ENCODE measurements at regions not wholly inside any gene's neighbourhood (a gene's known extent, or its start where the extent isn't known, plus 50 kb on each side); places are given as distances from the start of the nearest gene placed in this dataset.
"Not testable (repeated sequence)": the region's sequence is repeated elsewhere in the genome, so short reads cannot be mapped to it uniquely, and the experiment has no call there.

DNA sequence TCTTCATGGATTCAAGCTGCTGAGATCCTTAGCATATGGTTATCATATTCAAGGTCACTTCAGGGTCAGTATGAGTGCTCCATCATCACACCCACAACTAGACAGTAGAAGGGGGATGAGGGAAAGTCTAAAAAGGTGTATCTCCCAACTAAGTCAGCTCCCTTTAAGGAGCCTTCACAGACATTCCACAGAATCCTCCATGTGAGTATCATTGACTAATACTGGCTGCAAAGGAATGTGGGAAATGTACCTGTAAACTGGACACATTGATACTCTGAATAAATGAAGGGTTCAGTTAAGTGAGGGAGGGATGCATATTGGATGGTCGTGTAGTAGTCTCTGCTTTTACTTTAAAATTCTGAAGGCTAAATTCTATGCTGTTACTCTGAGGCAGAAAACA, 330.7 kb downstream of the LRRC70 start:
- DNase-seq: no peak

DNA sequence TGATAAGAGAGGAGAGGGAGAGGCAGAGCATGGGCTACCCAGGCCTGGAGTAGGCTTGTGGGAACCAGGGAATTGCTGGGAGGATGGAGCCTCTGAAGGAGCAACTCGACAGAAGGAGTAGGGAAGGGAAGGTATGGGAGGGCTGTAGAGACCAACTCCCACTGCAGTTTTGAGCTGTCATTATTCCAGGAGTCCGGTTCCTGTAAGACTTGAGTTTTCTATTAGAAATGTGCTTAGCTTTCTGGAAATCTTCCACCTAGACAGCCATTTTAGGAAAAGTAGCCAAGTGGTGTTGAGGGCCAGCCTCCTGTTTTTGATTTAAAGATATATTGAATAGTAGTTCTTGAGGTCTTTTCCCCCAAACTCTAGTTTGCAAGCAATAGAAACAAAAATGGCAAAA, 323.5 kb downstream of the LRRC70 start:
- DNase-seq: no peak

GRCh38 chr5:62900976-62901375, 322.4 kb downstream of the LRRC70 start:
- DNase-seq: no peak

DNA sequence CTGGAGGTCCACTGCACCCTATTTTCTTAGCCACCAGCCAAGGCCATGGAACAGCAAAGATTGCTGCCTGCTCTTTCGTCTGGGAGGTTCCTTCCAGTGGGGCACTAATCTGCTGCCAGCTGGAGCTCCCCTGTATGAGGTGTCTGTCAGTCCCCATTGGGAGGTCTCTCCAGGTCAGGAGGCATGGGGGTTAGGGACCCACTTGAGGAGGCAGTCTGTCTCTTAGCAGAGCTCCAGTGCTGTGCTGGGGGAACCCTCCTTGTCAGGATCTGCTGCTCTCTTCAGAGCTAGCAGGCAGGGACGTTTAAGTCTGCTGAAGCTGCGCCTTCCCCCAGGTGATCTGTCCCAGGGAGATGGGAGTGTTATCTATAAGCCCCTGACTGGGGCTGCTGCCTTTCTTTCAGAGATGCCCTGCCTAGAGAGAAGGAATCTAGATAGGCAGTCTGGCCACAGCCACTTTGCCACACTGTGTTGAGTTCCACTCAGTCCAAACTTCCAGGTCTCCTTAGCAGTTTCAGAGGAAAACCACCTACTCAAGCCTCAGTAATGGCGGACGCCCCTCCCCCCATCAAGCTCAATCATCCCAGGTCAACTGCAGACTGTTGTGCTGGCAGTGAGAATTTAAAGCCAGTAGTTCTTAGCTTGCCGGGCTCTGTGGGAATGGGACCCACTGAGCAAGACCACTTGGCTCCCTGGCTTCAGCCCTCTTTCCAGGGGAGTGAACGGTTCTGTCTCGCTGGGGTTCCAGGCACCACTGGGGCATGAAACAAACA, 317.7 kb downstream of the LRRC70 start:
- no peak for DNase-seq

DNA sequence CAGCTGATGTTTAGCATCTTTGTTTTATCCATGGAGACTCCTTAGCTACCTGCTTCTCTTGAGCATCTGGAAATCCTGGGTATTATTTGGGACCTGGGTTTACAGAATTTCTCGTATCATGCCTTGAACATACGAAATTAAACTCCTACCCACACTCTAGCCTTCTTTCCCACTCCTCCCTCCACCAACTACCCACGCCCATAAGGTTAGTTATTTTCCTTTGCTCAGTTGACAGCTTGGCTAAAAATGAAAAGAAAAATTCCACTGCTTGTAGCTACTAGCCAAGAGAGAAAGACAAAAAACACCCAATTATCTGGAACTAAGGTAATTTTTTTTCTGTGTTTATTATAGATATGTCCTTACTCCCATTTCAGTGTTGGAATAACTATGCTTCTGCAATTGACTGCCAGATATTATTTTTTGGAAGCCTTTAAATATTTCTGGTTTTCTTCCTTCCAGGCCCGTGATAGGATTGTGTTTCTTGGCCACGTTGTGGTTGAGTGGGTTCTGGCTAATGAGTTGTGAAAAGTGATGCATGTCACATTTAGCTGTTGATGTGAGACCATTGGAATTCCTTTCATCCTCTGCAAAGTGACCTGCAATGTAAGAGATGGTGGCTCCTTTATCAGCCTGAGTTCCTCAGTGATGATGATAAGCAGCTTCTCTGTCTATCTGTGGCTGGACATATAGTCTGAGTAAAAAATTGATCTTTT, 308.1 kb downstream of the LRRC70 start:
- no peak for DNase-seq

DNA sequence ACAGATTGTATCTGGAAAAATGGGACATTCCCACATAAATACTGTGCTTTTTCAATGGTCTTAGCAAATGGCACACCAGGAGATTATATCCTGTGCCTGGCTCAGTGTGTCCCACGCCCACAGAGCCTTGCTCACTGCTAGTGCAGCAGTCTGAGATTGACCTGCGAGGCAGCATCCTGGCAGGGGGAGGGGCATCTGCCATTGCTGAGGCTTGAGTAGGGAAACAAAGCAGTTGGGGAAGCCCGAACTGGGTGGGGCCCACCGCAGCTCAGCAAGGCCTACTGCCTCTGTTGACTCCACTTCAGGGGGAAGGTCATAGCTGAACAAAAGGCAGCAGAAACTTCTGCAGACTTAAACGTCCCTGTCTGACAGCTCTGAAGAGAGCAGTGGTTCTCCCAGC, 258.7 kb downstream of the LRRC70 start:
- not testable (repeated sequence) for DNase-seq

DNA sequence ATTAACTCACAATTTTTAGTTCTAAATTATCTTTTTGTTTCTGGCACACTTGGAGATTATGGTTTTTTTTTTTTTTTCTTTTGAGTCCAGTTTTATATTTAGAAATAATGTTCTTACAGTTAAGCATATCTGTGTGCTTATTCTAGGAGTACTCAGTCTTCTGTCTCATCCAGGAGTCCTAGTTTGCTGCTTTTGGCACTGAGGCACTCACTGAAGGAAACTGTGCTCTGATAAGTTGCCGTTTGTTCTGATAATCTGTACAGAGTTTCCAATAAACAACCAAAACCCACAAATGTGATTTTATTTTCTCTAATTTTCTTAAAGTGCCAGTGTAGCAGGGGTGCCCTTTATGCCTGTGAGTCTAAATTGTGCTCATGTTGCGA, 251.0 kb downstream of the LRRC70 start:
- no peak for DNase-seq

DNA sequence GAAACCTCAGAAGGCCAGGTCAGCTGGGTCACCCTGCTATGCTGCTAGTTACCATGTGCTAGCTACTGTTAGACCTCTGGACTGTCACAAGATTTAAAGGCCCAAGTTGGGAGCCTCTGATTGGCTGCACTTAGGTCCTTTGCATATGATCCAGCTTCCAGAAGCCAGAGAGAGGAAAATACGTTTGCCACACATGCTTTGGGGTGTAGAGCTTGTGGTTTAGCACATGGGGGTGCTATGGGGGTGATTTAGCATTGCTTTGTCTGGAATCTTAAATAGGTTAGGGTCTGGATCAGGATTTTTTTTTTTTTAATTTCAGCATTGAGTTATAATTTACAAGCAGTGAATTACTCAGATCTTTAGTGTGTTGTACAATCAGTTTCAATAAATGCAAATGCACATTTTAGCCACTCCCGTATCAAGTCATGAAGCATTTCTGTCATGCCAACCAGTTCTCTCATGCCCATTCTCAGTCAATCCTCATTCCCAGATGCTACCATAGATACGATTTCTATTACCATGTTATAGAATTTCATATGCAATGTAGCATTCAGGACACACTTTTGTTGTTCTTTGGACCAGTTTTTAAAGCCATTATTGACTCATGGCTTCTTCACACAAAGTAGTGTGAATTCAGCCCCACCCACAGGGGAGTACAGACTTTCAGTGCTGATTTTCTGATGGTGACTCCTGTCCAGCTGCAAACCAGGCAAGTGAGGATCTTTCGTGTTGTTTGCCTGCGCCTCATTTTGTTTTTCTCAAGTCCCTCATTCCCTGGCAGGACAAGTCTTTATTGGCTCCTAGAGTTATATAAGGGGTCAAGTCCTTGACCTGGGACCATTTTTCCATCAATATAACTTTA, 250.4 kb downstream of the LRRC70 start:
- no peak for DNase-seq

DNA sequence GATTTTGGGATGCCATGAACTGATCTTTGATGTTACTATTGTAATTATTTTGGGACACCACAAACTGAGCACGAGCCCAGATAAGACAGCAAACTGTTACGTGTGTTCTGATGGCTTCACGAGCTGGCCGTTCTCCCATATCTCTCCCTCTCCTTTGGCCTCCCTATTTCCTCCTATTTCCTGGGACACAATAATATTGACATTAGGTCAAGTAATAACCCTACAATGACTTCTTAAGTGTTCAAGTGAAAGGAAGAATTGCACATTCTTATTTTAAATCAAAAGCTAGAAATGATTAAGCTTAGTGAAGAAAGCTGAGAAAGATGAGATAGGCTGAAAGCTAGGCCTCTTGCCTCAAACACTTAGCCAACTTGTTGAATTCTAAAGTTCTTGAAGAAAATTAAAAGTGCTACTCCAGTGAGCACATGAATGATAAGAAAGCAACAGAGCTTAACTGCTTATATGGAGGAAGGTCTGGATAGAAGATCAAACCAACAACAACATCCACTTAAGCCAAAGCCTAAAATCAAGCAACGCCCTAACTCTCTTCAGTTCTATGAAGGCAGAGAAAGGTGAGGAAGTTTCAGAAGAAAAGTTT, 247.1 kb downstream of the LRRC70 start:
- DNase-seq: no peak

- no peak for DNase-seq
Observed at GRCh38 chr5:62824936-62825335, 246.3 kb downstream of the LRRC70 start.

GRCh38 chr5:62817043-62817442, 238.4 kb downstream of the LRRC70 start:
- not testable (repeated sequence) for DNase-seq

DNA sequence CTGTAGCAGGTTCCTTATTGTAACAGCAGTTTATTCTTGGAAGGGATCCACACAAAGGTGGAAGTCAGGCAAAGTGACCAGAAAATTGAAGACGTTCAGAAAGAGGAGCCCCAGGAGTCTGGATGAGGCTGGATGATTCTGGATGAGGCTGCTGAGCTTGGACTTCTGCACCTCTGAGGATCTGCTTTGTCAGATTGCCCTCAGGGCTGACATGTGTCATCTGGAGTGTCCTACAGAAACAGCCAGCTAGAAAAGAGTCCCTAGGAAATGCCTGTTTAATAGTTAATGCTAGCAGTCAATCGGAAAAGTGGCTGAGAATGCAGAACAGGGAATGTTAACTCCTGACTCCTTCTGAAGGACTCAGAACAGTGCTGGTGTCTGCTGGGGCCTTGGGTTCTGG, 236.4 kb downstream of the LRRC70 start:
- DNase-seq: no peak

DNA sequence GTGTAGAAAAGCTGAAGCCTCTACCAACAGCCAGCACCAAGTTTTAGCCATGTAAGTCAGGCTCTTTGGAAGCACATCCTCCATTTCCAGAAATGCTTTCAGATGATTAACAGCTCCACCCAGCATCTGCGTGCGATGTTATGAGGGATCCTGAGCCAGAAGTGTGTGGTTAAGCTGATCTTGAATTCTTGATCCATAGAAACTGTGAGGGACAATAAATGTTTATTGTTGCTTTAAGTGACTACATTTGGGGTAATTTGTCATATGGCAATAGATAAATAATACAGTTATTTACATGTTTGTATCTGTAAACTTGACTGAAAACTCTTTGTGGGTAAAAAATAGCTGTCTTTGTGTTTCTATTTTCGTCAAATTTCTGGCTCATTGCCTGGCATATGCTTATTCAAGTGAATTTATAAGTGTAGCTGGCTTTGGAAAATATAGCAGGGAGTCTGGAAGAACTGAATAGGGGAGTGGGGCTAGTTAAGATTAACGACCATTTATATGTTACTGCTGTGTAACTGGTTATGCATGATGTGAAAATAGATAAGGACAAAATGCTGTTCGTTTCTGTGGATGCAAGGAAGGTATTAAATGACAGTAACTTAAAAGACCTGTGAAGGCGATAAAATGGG, 234.1 kb downstream of the LRRC70 start:
- DNase-seq: no peak

GRCh38 chr5:62804819-62805218, 226.2 kb downstream of the LRRC70 start:
- DNase-seq: not testable (repeated sequence)

DNA sequence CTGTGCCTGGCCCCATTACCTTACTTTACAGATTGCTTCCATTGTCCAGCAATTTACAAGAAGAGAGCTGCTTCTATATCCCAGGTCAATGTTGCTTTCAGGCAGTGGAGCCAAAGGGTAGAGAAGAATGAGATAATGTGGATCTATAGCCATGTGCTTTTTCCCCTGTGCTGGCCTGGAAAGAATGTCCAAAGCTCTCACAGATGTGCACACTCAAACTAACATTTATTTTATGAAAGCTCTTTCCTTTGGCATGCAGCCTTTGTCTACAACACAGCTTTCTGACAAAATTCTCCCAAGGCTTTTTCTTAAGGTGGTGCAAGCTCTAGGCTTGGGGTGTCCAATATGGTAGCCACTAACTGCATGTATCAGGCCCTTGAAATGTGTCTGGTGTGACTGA, 217.3 kb downstream of the LRRC70 start:
- DNase-seq: no peak

GRCh38 chr5:62794456-62794855, 215.8 kb downstream of the LRRC70 start:
- no peak for DNase-seq

GRCh38 chr5:62791059-62791458, 212.4 kb downstream of the LRRC70 start:
- no peak for DNase-seq

DNA sequence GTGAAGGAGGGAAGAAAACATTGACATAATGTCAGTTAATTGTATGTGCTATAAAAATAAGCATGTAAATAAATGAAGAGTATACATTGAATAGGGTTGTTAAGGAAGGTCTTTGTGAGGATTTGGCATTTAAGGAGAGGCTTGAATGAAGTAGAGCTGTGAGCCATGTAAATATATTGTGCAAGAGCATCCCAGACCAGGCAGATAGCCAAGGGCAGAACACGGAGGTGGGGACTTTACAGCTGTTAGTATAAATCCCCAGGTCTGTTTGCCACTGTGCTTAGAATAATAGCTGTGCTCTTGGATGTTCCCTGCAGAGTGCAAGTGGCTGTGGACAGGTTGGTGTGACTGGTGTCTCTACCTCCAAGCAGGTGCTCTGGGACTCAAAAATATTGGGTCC, 211.7 kb downstream of the LRRC70 start:
- no peak for DNase-seq

- DNase-seq: no peak
Observed at GRCh38 chr5:62786099-62786498, 207.5 kb downstream of the LRRC70 start.

GRCh38 chr5:62785588-62785987, 207.0 kb downstream of the LRRC70 start:
- DNase-seq: no peak

DNA sequence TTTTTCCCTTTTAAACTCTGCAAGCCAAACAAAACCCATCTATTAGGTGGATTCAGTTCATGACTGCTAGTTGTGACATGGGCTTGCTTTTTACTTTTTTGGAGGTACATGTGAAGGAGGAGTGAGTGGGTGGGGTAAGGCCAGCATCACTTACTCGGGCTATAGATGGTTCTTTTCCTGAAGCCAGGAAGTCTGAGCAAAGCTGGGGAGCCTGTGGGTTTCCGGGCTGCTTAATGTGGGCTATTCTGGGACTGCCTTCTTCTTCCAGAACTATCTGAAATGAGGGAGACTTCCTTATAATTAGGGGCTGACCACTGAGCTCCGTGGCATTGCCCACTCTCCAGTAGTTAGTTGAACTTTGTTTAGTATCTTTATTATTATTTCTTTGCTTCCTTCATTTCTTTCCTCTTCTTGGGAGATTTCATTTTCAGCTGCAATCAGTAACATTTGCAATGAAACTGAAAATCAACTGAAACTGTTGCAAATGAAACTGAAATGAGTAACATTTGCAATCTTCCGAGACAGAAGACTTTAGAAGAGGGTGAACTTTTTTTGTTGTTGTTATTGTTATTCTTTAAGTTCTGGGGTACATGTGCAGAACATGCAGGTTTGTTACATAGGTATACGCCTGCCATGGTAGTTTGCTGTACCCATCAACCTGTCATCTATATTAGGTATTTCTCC, 204.9 kb downstream of the LRRC70 start:
- DNase-seq: peak in 10 of 56 donors; percentile 2 to 21 (median 5)

Measured in nucleus accumbens (tissue), 56 donors.